HepG2 (cell line): ENCODE measurements at regions not wholly inside any gene's neighbourhood (a gene's known extent, or its start where the extent isn't known, plus 50 kb on each side); places are given as distances from the start of the nearest gene placed in this dataset.

Experiments used
- ATF2 ChIP-seq: sonication (generic); formaldehyde crosslinking; IDR thresholded peaks from 2 replicates; pipeline ENCODE4 v1.4.0; 2020; ENCODE audit warnings: missing genetic modification reagents
- CTCF ChIP-seq: sonication (generic); formaldehyde crosslinking; IDR thresholded peaks from 2 replicates; pipeline ENCODE4 v1.5.0; 2020; ENCODE audit warnings: mild to moderate bottlenecking, missing genetic modification reagents, moderate library complexity
- JUNB ChIP-seq: sonication (generic); formaldehyde crosslinking; IDR thresholded peaks from 2 replicates; pipeline ENCODE4 v1.8.0; 2022; ENCODE audit warnings: missing genetic modification reagents, mild to moderate bottlenecking, borderline replicate concordance
- MAX ChIP-seq: IDR thresholded peaks from 2 replicates; pipeline ENCODE4 v1.6.1; 2012; ENCODE audit warnings: inconsistent platforms
- PCBP1 ChIP-seq: fragments of 200-400 bp; formaldehyde crosslinking; IDR thresholded peaks from 2 replicates; pipeline ENCODE4 v1.6.1; 2017; ENCODE audit warnings: mild to moderate bottlenecking, low read depth, low read length, borderline replicate concordance
- POLR2A ChIP-seq, 2 experiments: IDR thresholded peaks; 2 replicates each; pipeline ENCODE4 v1.6.1; 2011; ENCODE audit warnings: low read depth in 2 of 2, low read length in 2 of 2, mild to moderate bottlenecking in 1 of 2, moderate library complexity in 1 of 2; ENCODE audit not compliant: insufficient read depth in 1 of 2
- SMARCC2 ChIP-seq: fragments of 450-650 bp; IDR thresholded peaks from 2 replicates; pipeline ENCODE4 v1.6.1; 2017; ENCODE audit warnings: antibody characterized with exemption, mild to moderate bottlenecking
- TAF1 ChIP-seq: sonication (generic); formaldehyde crosslinking; IDR thresholded peaks from 2 replicates; pipeline ENCODE4 v1.4.0; 2020; ENCODE audit warnings: missing genetic modification reagents
- ZBTB37 ChIP-seq: sonication (generic); formaldehyde crosslinking; IDR thresholded peaks from 2 replicates; pipeline ENCODE4 v1.4.0; 2020; ENCODE audit warnings: mild to moderate bottlenecking, missing genetic modification reagents
- ZNF263 ChIP-seq: sonication (generic); formaldehyde crosslinking; IDR thresholded peaks from 2 replicates; pipeline ENCODE4 v1.4.0; 2020; ENCODE audit warnings: missing genetic modification reagents
- ZNF331 ChIP-seq: sonication (generic); formaldehyde crosslinking; IDR thresholded peaks from 2 replicates; pipeline ENCODE4 v1.4.0; 2020; ENCODE audit warnings: missing genetic modification reagents
- ZNF333 ChIP-seq: sonication (generic); formaldehyde crosslinking; IDR thresholded peaks from 2 replicates; pipeline ENCODE4 v1.4.0; 2020; ENCODE audit warnings: mild to moderate bottlenecking, missing genetic modification reagents, borderline replicate concordance
- ZSCAN25 ChIP-seq: sonication (generic); formaldehyde crosslinking; IDR thresholded peaks from 2 replicates; pipeline ENCODE4 v1.8.0; 2022; ENCODE audit warnings: mild to moderate bottlenecking, missing genetic modification reagents

DNA sequence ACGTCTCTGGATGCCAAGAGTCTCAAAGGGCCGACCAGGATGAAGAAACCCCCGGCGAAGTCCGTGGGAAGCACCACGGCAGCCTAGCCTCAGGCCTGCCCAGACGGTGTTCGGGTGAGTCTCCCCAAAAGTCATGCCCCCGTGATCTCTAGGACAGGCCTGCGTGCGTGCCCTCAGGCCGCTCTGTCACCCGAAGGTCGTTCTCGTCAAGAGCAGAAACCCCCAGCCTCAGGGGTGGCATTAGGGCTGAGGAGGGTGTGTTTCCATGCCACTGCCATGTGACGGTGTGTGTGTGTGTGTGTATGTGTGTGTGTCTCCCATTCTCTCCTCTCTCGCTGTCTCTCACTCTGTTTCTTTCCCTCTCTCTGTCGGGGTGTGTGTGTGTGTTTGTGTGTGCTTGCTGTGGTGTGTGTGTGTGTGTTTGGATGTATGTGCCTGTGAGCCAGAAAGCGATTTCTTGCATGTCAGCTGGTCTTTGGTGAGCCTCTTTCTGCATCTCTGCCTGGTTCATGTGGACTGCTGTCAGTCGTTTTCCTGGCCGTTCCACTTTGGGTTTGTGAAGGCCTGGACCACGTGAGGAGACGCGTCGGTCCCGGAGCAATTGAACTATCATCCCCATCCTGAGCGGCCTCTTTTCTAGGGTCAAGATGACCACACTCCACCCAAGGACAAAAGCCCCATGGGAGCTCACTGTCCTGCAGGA lies 772.5 kb upstream of the ALG10B start:
- TF ChIP-seq ZNF333 (CRISPR knock-in tag) (no peak), ZNF331 (no peak), ATF2 (CRISPR knock-in tag) (no peak), ZSCAN25 (no peak), MAX (no peak), PCBP1 (no peak), JUNB (CRISPR knock-in tag) (no peak), SMARCC2 (no peak), ZNF263 (CRISPR knock-in tag) (no peak), ZBTB37 (no peak), POLR2A (IDR thresholded peaks at IDR 0.05; ENCODE audit: insufficient read depth in 1 of 2, low read depth in 2 of 2, low read length in 2 of 2) (no peak), CTCF (CRISPR knock-in tag) (no peak), TAF1 (CRISPR knock-in tag) (no peak)
